MV-4-11 (cell line): ENCODE measurements at regions not wholly inside any gene's neighbourhood (a gene's known extent, or its start where the extent isn't known, plus 50 kb on each side); places are given as distances from the start of the nearest gene placed in this dataset.

Source experiments
- DNase-seq: peaks from one replicate; lab custom pipeline; 2025; lab: John Stamatoyannopoulos, UW

GRCh38 chr10:91036807-91037411, 116.0 kb upstream of the ANKRD1 start:
- no peak for DNase-seq

GRCh38 chr10:91038971-91039370, 118.1 kb upstream of the ANKRD1 start:
- no peak for DNase-seq

GRCh38 chr10:91040343-91040742, 119.5 kb upstream of the ANKRD1 start:
- DNase-seq: no peak

- no peak for DNase-seq
These were observed 121.2 kb upstream of the ANKRD1 start for GRCh38 chr10:91042069-91042468.

GRCh38 chr10:91043173-91043910, 122.5 kb upstream of the ANKRD1 start:
- DNase-seq: no peak

- DNase-seq: no peak
These were observed 126.0 kb upstream of the ANKRD1 start for GRCh38 chr10:91046869-91047268.

GRCh38 chr10:91048380-91048779, 127.5 kb upstream of the ANKRD1 start:
- no peak for DNase-seq

- DNase-seq: no peak
These were observed 128.6 kb upstream of the ANKRD1 start for GRCh38 chr10:91049296-91049987.

GRCh38 chr10:91049988-91050360, 129.1 kb upstream of the ANKRD1 start:
- DNase-seq: no peak

- no peak for DNase-seq
These were observed 129.6 kb upstream of the ANKRD1 start for GRCh38 chr10:91050371-91051034.

GRCh38 chr10:91051829-91052228, 130.9 kb upstream of the ANKRD1 start:
- no peak for DNase-seq

GRCh38 chr10:91054325-91054724, 133.4 kb upstream of the ANKRD1 start:
- no peak for DNase-seq

- DNase-seq: no peak
These were observed 140.3 kb upstream of the ANKRD1 start for GRCh38 chr10:91061187-91061586.

GRCh38 chr10:91061608-91062007, 140.7 kb upstream of the ANKRD1 start:
- no peak for DNase-seq

GRCh38 chr10:91062091-91062490, 141.2 kb upstream of the ANKRD1 start:
- no peak for DNase-seq

- DNase-seq: no peak
These were observed 148.7 kb upstream of the PCGF5 start for GRCh38 chr10:91071786-91072185.

GRCh38 chr10:91073286-91073979, 147.0 kb upstream of the PCGF5 start:
- no peak for DNase-seq

- DNase-seq: no peak
These were observed 143.4 kb upstream of the PCGF5 start for GRCh38 chr10:91076991-91077548.

- no peak for DNase-seq
These were observed 142.9 kb upstream of the PCGF5 start for GRCh38 chr10:91077549-91078071.

GRCh38 chr10:91080776-91081175, 139.7 kb upstream of the PCGF5 start:
- DNase-seq: no peak

GRCh38 chr10:91082447-91082846, 138.0 kb upstream of the PCGF5 start:
- no peak for DNase-seq
